H4 (cell line): ENCODE measurements at regions not wholly inside any gene's neighbourhood (a gene's known extent, or its start where the extent isn't known, plus 50 kb on each side); places are given as distances from the start of the nearest gene placed in this dataset.

Experiments used
- DNase-seq: peaks from one replicate; pipeline ENCODE4 v3.0.0-alpha.2; 2015; ENCODE audit warnings: low spot score

- DNase-seq = no peak
Measured at GRCh38 chr16:54418903-54419302, 132.3 kb upstream of the IRX3 start.

- DNase-seq = no peak
Measured at GRCh38 chr16:54417384-54417783, 130.8 kb upstream of the IRX3 start.

- no peak for DNase-seq
Measured at GRCh38 chr16:54414671-54415070, 128.1 kb upstream of the IRX3 start.

GRCh38 chr16:54412777-54413455 is 126.3 kb upstream of the IRX3 start:
- DNase-seq = no peak

- no peak for DNase-seq
Measured at GRCh38 chr16:54412037-54412436, 125.5 kb upstream of the IRX3 start.

- no peak for DNase-seq
Measured at GRCh38 chr16:54411544-54411943, 125.0 kb upstream of the IRX3 start.

GRCh38 chr16:54409982-54410381 is 123.4 kb upstream of the IRX3 start:
- no peak for DNase-seq

- DNase-seq = no peak
Measured at GRCh38 chr16:54407596-54407995, 121.0 kb upstream of the IRX3 start.

- DNase-seq = no peak
Measured at GRCh38 chr16:54405478-54405877, 118.9 kb upstream of the IRX3 start.

- no peak for DNase-seq
Measured at GRCh38 chr16:54403580-54403979, 117.0 kb upstream of the IRX3 start.

GRCh38 chr16:54402873-54403272 is 116.3 kb upstream of the IRX3 start:
- no peak for DNase-seq

GRCh38 chr16:54402270-54402669 is 115.7 kb upstream of the IRX3 start:
- DNase-seq = peak; percentile 89

- DNase-seq = no peak
Measured at GRCh38 chr16:54400261-54400660, 113.7 kb upstream of the IRX3 start.

- no peak for DNase-seq
Measured at GRCh38 chr16:54398986-54399385, 112.4 kb upstream of the IRX3 start.

- no peak for DNase-seq
Measured at GRCh38 chr16:54397838-54398237, 111.3 kb upstream of the IRX3 start.

GRCh38 chr16:54397190-54397835 is 110.7 kb upstream of the IRX3 start:
- DNase-seq = peak; percentile 78

- DNase-seq = no peak
Measured at GRCh38 chr16:54389836-54390494, 103.4 kb upstream of the IRX3 start.

- no peak for DNase-seq
Measured at GRCh38 chr16:54385141-54385540, 98.6 kb upstream of the IRX3 start.

GRCh38 chr16:54381601-54382313 is 95.2 kb upstream of the IRX3 start:
- no peak for DNase-seq

- no peak for DNase-seq
Measured at GRCh38 chr16:54375071-54375470, 88.5 kb upstream of the IRX3 start.

- DNase-seq = peak; percentile 63
Measured at GRCh38 chr16:54373534-54374520, 87.2 kb upstream of the IRX3 start.
